ENCODE measurements at regions not wholly inside any gene's neighbourhood (a gene's known extent, or its start where the extent isn't known, plus 50 kb on each side); places are given as distances from the start of the nearest gene placed in this dataset.

- TF ChIP-seq, protein P1, sequence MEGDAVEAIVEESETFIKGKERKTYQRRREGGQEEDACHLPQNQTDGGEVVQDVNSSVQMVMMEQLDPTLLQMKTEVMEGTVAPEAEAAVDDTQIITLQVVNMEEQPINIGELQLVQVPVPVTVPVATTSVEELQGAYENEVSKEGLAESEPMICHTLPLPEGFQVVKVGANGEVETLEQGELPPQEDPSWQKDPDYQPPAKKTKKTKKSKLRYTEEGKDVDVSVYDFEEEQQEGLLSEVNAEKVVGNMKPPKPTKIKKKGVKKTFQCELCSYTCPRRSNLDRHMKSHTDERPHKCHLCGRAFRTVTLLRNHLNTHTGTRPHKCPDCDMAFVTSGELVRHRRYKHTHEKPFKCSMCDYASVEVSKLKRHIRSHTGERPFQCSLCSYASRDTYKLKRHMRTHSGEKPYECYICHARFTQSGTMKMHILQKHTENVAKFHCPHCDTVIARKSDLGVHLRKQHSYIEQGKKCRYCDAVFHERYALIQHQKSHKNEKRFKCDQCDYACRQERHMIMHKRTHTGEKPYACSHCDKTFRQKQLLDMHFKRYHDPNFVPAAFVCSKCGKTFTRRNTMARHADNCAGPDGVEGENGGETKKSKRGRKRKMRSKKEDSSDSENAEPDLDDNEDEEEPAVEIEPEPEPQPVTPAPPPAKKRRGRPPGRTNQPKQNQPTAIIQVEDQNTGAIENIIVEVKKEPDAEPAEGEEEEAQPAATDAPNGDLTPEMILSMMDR (IDR thresholded peaks at IDR 0.05): no peak
- no peak for TF ChIP-seq TCF7L2 (IDR thresholded peaks at IDR 0.05; ENCODE audit: low read depth, low read length)
- no peak for TF ChIP-seq POLR2AphosphoS5 (IDR thresholded peaks at IDR 0.05; ENCODE audit: low read depth, low read length)
- TF ChIP-seq SIN3A (IDR thresholded peaks at IDR 0.05; ENCODE audit: borderline replicate concordance, insufficient read depth, low read depth, low read length): no peak
- TF ChIP-seq, protein P2, sequence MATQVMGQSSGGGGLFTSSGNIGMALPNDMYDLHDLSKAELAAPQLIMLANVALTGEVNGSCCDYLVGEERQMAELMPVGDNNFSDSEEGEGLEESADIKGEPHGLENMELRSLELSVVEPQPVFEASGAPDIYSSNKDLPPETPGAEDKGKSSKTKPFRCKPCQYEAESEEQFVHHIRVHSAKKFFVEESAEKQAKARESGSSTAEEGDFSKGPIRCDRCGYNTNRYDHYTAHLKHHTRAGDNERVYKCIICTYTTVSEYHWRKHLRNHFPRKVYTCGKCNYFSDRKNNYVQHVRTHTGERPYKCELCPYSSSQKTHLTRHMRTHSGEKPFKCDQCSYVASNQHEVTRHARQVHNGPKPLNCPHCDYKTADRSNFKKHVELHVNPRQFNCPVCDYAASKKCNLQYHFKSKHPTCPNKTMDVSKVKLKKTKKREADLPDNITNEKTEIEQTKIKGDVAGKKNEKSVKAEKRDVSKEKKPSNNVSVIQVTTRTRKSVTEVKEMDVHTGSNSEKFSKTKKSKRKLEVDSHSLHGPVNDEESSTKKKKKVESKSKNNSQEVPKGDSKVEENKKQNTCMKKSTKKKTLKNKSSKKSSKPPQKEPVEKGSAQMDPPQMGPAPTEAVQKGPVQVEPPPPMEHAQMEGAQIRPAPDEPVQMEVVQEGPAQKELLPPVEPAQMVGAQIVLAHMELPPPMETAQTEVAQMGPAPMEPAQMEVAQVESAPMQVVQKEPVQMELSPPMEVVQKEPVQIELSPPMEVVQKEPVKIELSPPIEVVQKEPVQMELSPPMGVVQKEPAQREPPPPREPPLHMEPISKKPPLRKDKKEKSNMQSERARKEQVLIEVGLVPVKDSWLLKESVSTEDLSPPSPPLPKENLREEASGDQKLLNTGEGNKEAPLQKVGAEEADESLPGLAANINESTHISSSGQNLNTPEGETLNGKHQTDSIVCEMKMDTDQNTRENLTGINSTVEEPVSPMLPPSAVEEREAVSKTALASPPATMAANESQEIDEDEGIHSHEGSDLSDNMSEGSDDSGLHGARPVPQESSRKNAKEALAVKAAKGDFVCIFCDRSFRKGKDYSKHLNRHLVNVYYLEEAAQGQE (IDR thresholded peaks at IDR 0.05; ENCODE audit: insufficient read depth in 1 of 2, low read depth in 2 of 2, low read length in 1 of 2): no peak
Observed at GRCh38 chr1:192053531-192053971, 104.7 kb upstream of the RGS18 start.
